NT2/D1 (cell line): ENCODE measurements at regions not wholly inside any gene's neighbourhood (a gene's known extent, or its start where the extent isn't known, plus 50 kb on each side); places are given as distances from the start of the nearest gene placed in this dataset.
"Not testable (repeated sequence)": the region's sequence is repeated elsewhere in the genome, so short reads cannot be mapped to it uniquely, and the experiment has no call there.

Source experiments
- DNase-seq: peaks from one replicate; pipeline ENCODE4 v3.0.0-alpha.2; 2011; ENCODE audit warnings: low read depth, low spot score
- H3K27me3 ChIP-seq: 2 replicates; pipeline ENCODE4 v1.6.0; 2011; ENCODE audit warnings: mild to moderate bottlenecking; ENCODE audit not compliant: insufficient read length, insufficient read depth
- H3K36me3 ChIP-seq: 2 replicates; pipeline ENCODE4 v1.6.1; 2011; ENCODE audit warnings: mild to moderate bottlenecking, low read length, mixed read lengths; ENCODE audit not compliant: insufficient read depth, insufficient read length
- H3K4me1 ChIP-seq: 2 replicates; pipeline ENCODE4 v1.5.1; 2011; ENCODE audit not compliant: insufficient read depth, insufficient read length
- H3K4me3 ChIP-seq: 2 replicates; pipeline ENCODE4 v1.5.1; 2011; ENCODE audit warnings: low read depth; ENCODE audit not compliant: insufficient read length
- H3K9ac ChIP-seq: 2 replicates; pipeline ENCODE4 v1.6.0; 2011; ENCODE audit warnings: low read depth; ENCODE audit not compliant: insufficient read length
- H3K9me3 ChIP-seq: 2 replicates; pipeline ENCODE4 v1.5.1; 2011; ENCODE audit warnings: mild to moderate bottlenecking, low read length; ENCODE audit not compliant: insufficient read depth
- SUZ12 ChIP-seq: IDR thresholded peaks from 2 replicates; pipeline ENCODE4 v1.6.1; 2011; ENCODE audit not compliant: insufficient read length, insufficient read depth; ENCODE audit errors: extremely low read depth
- YY1 ChIP-seq: IDR thresholded peaks from 2 replicates; pipeline ENCODE4 v1.6.1; 2011; ENCODE audit not compliant: insufficient read length, insufficient read depth
- ZNF274 ChIP-seq: IDR thresholded peaks from 2 replicates; pipeline ENCODE4 v1.6.1; 2011; ENCODE audit warnings: mild to moderate bottlenecking, low read depth, low read length

- TF ChIP-seq SUZ12: no peak
- no peak for TF ChIP-seq ZNF274
- TF ChIP-seq YY1: no peak
- Histone ChIP-seq H3K27me3 (no peaks in the 10 kb centered on the region), H3K36me3 (no peaks in the 10 kb centered on the region), H3K9ac (no peak overlapping the region), H3K9me3 (no peaks in the 10 kb centered on the region), H3K4me3 (no peak overlapping the region), H3K4me1 (peaks cover 3% of the 10 kb centered on the region)
- no peak for DNase-seq
Measured at GRCh38 chr20:57819691-57820380, 110.0 kb upstream of the PMEPA1 start.

GRCh38 chr20:57819291-57819690, 109.5 kb upstream of the PMEPA1 start:
- no peaks in the 10 kb centered on the region for H3K36me3 ChIP-seq
- H3K4me1 ChIP-seq: peaks cover 3% of the 10 kb centered on the region
- no peak for TF ChIP-seq ZNF274
- no peaks in the 10 kb centered on the region for H3K27me3 ChIP-seq
- no peak for DNase-seq
- no peak overlapping the region for H3K9ac ChIP-seq
- peaks cover 4% of the 10 kb centered on the region; the same call in 1 of the 2 replicates for H3K9me3 ChIP-seq
- no peak overlapping the region for H3K4me3 ChIP-seq

- Histone ChIP-seq H3K9me3 (peaks cover 4% of the 10 kb centered on the region; the same call in 1 of the 2 replicates), H3K27me3 (no peaks in the 10 kb centered on the region), H3K4me1 (peaks cover 3% of the 10 kb centered on the region), H3K36me3 (no peaks in the 10 kb centered on the region), H3K4me3 (no peak overlapping the region), H3K9ac (no peak overlapping the region)
- TF ChIP-seq ZNF274 (no peak), YY1 (no peak), SUZ12 (no peak)
- no peak for DNase-seq
Measured at GRCh38 chr20:57818418-57819181, 108.8 kb upstream of the PMEPA1 start.

- Histone ChIP-seq H3K27me3 (no peaks in the 10 kb centered on the region), H3K9me3 (peaks cover 4% of the 10 kb centered on the region; the same call in 1 of the 2 replicates)
- TF ChIP-seq ZNF274 (no peak), YY1 (no peak)
Measured at GRCh38 chr20:57815405-57815804, 105.6 kb upstream of the PMEPA1 start.

GRCh38 chr20:57814529-57814928, 104.7 kb upstream of the PMEPA1 start:
- TF ChIP-seq SUZ12 (no peak), ZNF274 (no peak), YY1 (no peak)
- H3K27me3 ChIP-seq: no peaks in the 10 kb centered on the region
- H3K36me3 ChIP-seq: no peaks in the 10 kb centered on the region
- no peak overlapping the region for H3K9ac ChIP-seq
- H3K4me1 ChIP-seq: peaks cover 19% of the 10 kb centered on the region
- DNase-seq: no peak
- peaks cover 4% of the 10 kb centered on the region; the same call in 1 of the 2 replicates for H3K9me3 ChIP-seq
- H3K4me3 ChIP-seq: no peak overlapping the region

More at GRCh38 chr20:57815405-57815804, 105.6 kb upstream of the PMEPA1 start:
- no peak overlapping the region for H3K4me3 ChIP-seq
- peaks cover 12% of the 10 kb centered on the region for H3K4me1 ChIP-seq
- no peak overlapping the region for H3K9ac ChIP-seq
- H3K36me3 ChIP-seq: no peaks in the 10 kb centered on the region
- no peak for DNase-seq

- no peak overlapping the region for H3K4me3 ChIP-seq
- no peaks in the 10 kb centered on the region for H3K27me3 ChIP-seq
- no peak for TF ChIP-seq ZNF274
- TF ChIP-seq SUZ12: no peak
- no peak for TF ChIP-seq YY1
- no peak overlapping the region for H3K9ac ChIP-seq
- peaks cover 19% of the 10 kb centered on the region for H3K4me1 ChIP-seq
- no peak for DNase-seq
- peaks cover 4% of the 10 kb centered on the region; the same call in 1 of the 2 replicates for H3K9me3 ChIP-seq
- H3K36me3 ChIP-seq: no peaks in the 10 kb centered on the region
Measured at GRCh38 chr20:57813509-57814269, 103.9 kb upstream of the PMEPA1 start.

GRCh38 chr20:57812632-57813031, 102.8 kb upstream of the PMEPA1 start:
- H3K27me3 ChIP-seq, H3K36me3 ChIP-seq, H3K9me3 ChIP-seq, H3K4me3 ChIP-seq, H3K9ac ChIP-seq, DNase-seq: not testable (repeated sequence)
- peaks cover 19% of the 10 kb centered on the region for H3K4me1 ChIP-seq
